Ascending aorta (tissue), 2 donors: ENCODE measurements at regions not wholly inside any gene's neighbourhood (a gene's known extent, or its start where the extent isn't known, plus 50 kb on each side); places are given as distances from the start of the nearest gene placed in this dataset.

ENCODE experiments used
- DNase-seq, 2 donors: peaks; one replicate each; pipeline ENCODE4 v3.0.0-alpha.2; 2019; ENCODE audit warnings: low spot score in 2 of 2
- H3K27ac ChIP-seq, 2 donors: fragments of 200-600 bp; sonication (generic); one replicate each; pipeline ENCODE4 v1.5.1; 2016 to 2017; ENCODE audit warnings: mild to moderate bottlenecking in 1 of 2
- H3K27me3 ChIP-seq: fragments of 200-600 bp; sonication (generic); one replicate; pipeline ENCODE4 v1.5.1; 2017
- H3K36me3 ChIP-seq, 2 donors: fragments of 200-600 bp; sonication (generic); one replicate each; pipeline ENCODE4 v1.5.1; 2016
- H3K4me1 ChIP-seq, 2 donors: fragments of 200-600 bp; sonication (generic); one replicate each; pipeline ENCODE4 v1.5.1; 2016 to 2017; ENCODE audit warnings: mild to moderate bottlenecking in 1 of 2
- H3K4me3 ChIP-seq, 2 donors: fragments of 200-600 bp; sonication (generic); one replicate each; pipeline ENCODE4 v1.5.1; 2016 to 2017; ENCODE audit warnings: mild to moderate bottlenecking in 1 of 2
- H3K9me3 ChIP-seq, 2 donors: fragments of 200-600 bp; sonication (generic); one replicate each; pipeline ENCODE4 v1.5.1; 2016
- CTCF ChIP-seq, 3 experiments: fragments of 200-600 bp in 2 of 3; fragments of 450-650 bp in 1 of 3; sonication (generic) in 2 of 3; IDR thresholded peaks; one replicate each; pipeline ENCODE4 v1.5.1; 2016 to 2019; ENCODE audit warnings: antibody characterized with exemption in 3 of 3, mild to moderate bottlenecking in 1 of 3, moderate library complexity in 1 of 3
- intact Hi-C: fragments of 100-400 bp; cut with DNase I; formaldehyde crosslinking; loops from one replicate; pipeline ENCODE4 v1.15.1; 2023

GRCh38 chr4:3684546-3684945 lies 81.6 kb upstream of the ADRA2C start:
- TF ChIP-seq CTCF (IDR thresholded peaks at IDR 0.05): no peak
- Histone ChIP-seq H3K27me3 (no peaks in the 10 kb centered on the region), H3K27ac (no peak overlapping the region), H3K36me3 (no peaks in the 10 kb centered on the region), H3K4me1 (no peaks in the 10 kb centered on the region), H3K4me3 (no peak overlapping the region), H3K9me3 (no peaks in the 10 kb centered on the region)
- peak in 1 of 2 donors; percentile 34 for DNase-seq
- intact Hi-C loops: no loop called here

DNA sequence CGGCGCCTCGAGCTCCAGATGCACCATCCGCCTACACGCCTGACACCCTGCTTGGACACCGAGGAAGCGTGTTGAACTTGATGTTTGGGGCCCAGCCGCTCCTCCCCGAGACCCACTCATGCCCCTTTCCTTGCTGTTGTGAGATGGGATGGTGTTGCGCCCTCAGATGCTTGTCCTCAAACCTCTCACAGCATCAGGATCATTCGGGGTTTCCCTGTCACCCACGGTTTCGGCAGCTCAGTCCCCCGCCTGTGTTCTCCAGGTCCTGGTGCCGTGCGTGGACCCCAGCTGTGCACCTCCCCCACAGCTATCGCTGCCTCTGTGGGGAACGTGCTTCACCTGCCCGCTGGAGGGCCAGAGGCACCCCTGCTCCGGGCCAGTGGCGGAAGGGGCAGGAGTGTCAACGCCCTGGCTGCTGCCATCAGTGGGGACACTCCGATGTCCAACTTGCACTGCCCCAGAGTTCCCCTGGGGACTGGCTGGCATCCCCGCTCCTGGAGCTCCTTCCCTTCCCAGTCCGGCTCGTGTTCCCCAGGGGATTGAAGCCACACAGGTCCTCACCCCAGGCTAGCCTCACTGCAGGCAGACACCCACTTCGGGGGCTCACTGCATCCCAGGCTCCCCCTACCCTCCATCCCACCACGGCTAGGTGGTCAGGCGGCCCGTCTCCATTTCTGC lies 82.3 kb upstream of the ADRA2C start:
- no peak for TF ChIP-seq CTCF (IDR thresholded peaks at IDR 0.05)
- Histone ChIP-seq H3K9me3 (no peaks in the 10 kb centered on the region), H3K36me3 (no peaks in the 10 kb centered on the region), H3K27me3 (no peaks in the 10 kb centered on the region), H3K4me1 (no peaks in the 10 kb centered on the region), H3K4me3 (no peak overlapping the region), H3K27ac (no peak overlapping the region)
- DNase-seq: no peak
- intact Hi-C loops: no loop called here

- no peaks in the 10 kb centered on the region for H3K27me3 ChIP-seq
- no peak overlapping the region for H3K27ac ChIP-seq
- no peak overlapping the region for H3K4me3 ChIP-seq
- TF ChIP-seq CTCF (IDR thresholded peaks at IDR 0.05): no peak
- no peak for DNase-seq
- H3K4me1 ChIP-seq: no peaks in the 10 kb centered on the region
- H3K9me3 ChIP-seq: no peaks in the 10 kb centered on the region
- intact Hi-C loops: no loop called here
- H3K36me3 ChIP-seq: no peaks in the 10 kb centered on the region
These were observed 83.0 kb upstream of the ADRA2C start for GRCh38 chr4:3683077-3683743.

DNA sequence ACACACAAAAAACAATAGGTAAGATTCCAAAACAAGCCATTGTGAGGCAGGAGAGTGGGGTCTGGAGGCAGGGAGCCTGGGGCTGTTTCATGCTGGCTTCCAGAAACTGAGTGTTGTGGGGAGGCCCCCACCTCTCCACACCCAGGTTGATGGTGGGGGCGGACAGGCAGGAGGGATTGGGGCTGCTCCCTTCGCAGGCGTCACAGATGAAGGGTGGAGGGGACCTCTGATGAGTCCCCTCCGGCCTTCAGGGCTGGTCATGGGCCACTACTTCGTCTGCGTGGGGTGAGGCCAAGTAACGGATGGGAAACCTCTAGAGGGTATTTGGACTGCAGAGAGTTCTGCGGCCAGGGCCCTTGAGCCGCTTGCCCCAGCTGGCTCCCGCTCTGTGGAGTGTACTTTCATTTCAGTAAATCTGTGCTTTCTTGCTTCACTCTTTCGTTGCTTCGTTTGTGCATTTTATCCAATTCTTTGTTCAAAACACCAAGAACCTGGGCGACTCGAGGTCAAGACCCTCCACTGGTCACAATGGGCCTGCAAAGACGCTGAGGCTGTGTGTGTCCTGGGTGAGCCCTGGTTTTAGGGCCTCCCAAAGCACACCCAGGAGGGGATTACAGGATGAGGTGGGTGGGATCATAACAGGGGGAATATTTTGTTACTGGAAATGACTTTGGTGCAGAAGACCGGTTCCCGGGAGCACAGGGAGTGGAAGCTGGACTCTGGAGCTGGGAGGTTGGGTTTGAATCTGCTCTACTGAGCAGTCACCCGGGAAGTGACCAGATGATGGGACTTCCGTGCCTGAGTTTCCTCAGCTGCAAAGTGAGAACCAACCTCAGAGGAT lies 83.7 kb upstream of the ADRA2C start:
- no peaks in the 10 kb centered on the region for H3K36me3 ChIP-seq
- H3K27ac ChIP-seq: no peak overlapping the region
- DNase-seq: no peak
- no peak overlapping the region for H3K4me3 ChIP-seq
- no peak for TF ChIP-seq CTCF (IDR thresholded peaks at IDR 0.05)
- no peaks in the 10 kb centered on the region for H3K9me3 ChIP-seq
- no peaks in the 10 kb centered on the region for H3K4me1 ChIP-seq
- no peaks in the 10 kb centered on the region for H3K27me3 ChIP-seq
- intact Hi-C loops: no loop called here

DNA sequence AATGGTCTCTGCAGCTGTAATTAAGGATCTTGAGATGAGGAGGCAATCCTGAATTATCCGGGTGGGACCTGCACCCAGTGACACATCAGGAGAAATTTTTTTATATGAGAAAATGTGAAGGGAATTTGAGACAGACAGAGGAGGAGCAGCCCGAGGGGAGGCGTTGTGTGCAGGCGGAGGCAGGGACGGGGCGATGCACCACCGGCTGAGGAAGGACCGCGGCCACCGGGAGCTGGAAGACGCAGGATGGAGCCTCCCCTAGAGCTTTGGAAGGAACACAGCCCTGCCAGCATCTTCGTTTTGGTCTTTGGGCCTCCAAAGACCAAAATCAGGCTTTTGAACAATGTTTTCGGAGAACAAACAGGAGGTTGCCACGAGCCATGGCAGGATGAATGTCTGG lies 85.0 kb upstream of the ADRA2C start:
- H3K36me3 ChIP-seq: no peaks in the 10 kb centered on the region
- TF ChIP-seq CTCF (IDR thresholded peaks at IDR 0.05): no peak
- DNase-seq: no peak
- no peaks in the 10 kb centered on the region for H3K9me3 ChIP-seq
- no peaks in the 10 kb centered on the region for H3K4me1 ChIP-seq
- intact Hi-C loops: no loop called here
- H3K27me3 ChIP-seq: no peaks in the 10 kb centered on the region
- H3K27ac ChIP-seq: no peak overlapping the region
- no peak overlapping the region for H3K4me3 ChIP-seq
